GM19238 (cell line): ENCODE measurements at regions not wholly inside any gene's neighbourhood (a gene's known extent, or its start where the extent isn't known, plus 50 kb on each side); places are given as distances from the start of the nearest gene placed in this dataset.
"Not testable (repeated sequence)": the region's sequence is repeated elsewhere in the genome, so short reads cannot be mapped to it uniquely, and the experiment has no call there.

Experiments
- DNase-seq: peaks from one replicate; pipeline ENCODE4 v3.0.0; 2011; ENCODE audit warnings: low spot score; ENCODE audit not compliant: insufficient read length

GRCh38 chr21:24617819-24618218, 989.5 kb downstream of the MRPL39 start:
- no peak for DNase-seq

GRCh38 chr21:24594082-24594481, 1013.2 kb downstream of the MRPL39 start:
- DNase-seq, result no peak

GRCh38 chr21:24590261-24590660, 1017.0 kb downstream of the MRPL39 start:
- DNase-seq, result no peak

GRCh38 chr21:24583473-24583872, 1023.8 kb downstream of the MRPL39 start:
- DNase-seq, result no peak

GRCh38 chr21:24577301-24577700, 1030.0 kb downstream of the MRPL39 start:
- no peak for DNase-seq

DNA sequence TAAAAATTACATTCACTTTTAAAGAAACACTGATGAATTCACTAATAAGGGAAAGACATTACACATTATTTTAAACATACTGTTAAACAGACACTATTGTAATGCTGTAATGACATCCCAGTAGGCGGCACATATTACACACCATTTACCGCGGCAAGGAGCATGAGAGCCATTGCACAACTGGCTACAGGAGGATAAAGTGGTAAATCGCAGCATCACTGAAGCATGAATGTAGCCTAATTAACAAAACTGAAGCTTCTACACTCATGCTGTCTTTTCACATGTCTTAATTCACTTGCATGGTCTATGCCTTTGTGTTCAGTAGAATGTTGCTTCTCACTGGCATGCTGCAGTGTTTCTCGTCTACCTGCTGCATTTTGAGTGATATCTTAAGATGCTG, 1046.0 kb downstream of the MRPL39 start:
- DNase-seq, result no peak

DNA sequence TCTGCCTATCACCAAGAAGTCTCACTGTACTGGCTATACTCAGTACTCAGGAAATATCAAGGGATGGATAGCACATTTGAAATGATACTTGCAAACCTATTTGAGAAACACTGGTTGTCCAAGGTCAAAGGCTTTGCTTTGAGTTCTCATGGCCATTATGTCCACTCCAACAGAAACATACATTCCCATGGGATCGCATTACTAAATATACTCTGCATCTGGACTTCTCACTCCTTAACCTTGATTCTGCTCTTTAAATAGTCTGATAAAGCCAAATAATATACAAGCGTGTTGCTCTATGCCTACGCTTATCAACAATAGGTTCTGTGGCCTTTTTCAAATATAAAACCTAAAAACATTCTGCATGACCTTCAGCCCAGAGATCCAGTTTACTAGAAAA, 1054.8 kb downstream of the MRPL39 start:
- no peak for DNase-seq

GRCh38 chr21:24545807-24546361, 1061.4 kb downstream of the MRPL39 start:
- DNase-seq, result no peak

DNA sequence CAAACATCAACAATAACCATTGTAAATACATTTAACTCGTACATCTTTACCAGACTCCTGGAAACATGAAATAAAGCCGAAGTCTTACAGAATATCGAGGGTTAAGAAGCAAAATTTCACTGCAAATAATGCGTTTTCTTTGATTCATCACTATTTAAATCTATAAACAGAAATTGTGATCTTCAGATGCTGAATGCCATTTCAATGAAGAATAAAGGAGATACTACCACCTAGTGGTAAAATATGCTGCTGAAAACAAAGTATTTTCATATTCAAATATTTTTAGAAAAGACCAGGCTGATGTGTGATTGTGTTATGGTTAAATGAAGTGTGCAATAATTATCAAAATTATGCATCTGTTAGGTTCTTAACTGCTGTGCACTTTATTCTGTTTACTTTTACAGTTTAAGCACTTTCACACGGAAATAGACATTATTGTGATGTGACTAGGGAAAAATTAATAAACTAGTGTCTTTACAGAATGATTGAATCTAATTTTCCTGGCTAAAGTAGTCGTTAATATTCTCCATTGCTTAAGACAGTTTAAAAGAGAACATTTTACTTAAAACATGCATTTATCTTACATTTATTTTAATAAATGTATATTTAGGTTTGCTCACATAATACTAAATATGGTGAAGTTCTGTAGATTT, 1093.1 kb downstream of the MRPL39 start:
- no peak for DNase-seq

- DNase-seq, result no peak
Measured at GRCh38 chr21:24509131-24509530, 1098.2 kb downstream of the MRPL39 start.

DNA sequence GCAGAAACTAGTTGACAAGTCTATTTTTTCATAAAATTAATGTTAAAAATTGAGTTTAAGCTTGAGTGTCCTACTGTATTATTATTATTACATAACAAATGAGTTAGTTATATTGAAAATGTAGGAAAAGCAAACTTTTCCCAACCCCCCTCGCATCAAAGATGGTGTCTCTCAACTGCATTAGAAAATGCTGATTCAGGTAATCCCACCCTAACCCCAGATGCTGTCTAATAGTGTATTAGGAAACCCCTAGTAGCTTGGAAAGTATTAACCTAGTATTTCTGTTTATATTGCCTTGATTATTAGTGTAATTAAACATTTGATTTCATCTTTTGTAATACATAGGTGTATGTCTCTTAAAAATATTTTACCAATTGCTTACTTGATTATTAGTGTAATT, 1120.3 kb downstream of the MRPL39 start:
- DNase-seq, result no peak

GRCh38 chr21:24483361-24483760, 1123.9 kb downstream of the MRPL39 start:
- not testable (repeated sequence) for DNase-seq

- DNase-seq, result no peak
Measured at GRCh38 chr21:24470852-24471251, 1136.4 kb downstream of the MRPL39 start.

DNA sequence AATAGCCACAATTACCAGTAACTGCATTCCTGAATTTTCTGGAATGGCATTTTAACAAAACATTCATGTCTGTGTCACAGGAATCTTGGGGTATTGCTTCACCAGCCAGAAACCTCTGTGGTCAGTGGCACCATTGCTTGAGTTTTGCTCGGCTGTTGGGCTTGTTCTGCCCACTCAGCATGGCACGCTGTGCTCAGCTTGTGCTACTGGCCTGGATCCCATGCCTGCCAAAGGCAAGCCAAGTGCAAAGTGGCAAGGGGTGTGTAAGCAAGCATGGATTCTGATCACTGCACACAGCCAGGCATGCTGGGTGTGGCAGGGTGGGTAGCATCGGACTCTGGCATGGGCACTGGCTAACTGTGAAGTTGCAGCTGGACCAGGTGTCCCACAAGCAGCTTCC, 1150.9 kb downstream of the MRPL39 start:
- no peak for DNase-seq

GRCh38 chr21:24450119-24450518, 1157.2 kb downstream of the MRPL39 start:
- no peak for DNase-seq

- no peak for DNase-seq
Measured at GRCh38 chr21:24445517-24445916, 1161.8 kb downstream of the MRPL39 start.

DNA sequence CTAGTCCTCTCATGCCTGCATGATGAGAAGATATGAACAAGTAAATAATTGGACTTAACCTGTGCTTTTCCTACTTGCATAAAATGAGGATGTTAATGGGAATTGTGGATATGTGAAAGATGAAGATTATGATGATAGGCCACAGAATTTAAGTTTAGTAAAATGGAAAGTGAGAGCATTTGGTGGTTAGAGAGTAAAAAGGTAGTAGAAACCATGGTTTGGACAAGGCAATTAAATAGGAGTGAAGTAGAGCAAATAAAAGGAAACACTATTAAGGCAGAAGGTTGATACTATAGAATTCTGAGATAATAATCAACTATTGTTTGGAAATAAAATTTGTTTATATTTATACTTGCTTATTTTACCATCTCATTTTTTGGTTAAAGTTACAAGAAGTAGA, 1162.5 kb downstream of the MRPL39 start:
- no peak for DNase-seq

DNA sequence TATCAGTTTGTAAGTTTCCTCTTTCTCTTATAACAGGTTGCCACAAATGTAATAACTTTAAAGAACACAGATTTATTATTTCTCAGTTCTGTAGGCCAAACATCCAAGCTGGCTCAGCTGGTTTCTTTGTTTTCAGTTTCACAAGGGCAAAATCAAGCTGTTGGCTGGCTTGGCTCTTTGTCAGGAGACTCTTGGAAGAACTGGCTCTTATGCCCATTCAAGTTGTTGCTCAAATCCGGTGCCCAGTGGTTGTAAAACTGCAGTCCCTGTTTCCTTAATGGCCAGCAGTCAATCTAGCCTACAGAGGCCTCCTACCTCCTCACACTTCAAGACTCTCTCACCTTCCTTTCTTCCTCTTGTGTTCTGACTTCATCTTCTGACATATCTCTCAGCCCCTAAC, 1171.0 kb downstream of the MRPL39 start:
- DNase-seq, result no peak

- DNase-seq, result no peak
Measured at GRCh38 chr21:24428591-24429199, 1178.6 kb downstream of the MRPL39 start.

DNA sequence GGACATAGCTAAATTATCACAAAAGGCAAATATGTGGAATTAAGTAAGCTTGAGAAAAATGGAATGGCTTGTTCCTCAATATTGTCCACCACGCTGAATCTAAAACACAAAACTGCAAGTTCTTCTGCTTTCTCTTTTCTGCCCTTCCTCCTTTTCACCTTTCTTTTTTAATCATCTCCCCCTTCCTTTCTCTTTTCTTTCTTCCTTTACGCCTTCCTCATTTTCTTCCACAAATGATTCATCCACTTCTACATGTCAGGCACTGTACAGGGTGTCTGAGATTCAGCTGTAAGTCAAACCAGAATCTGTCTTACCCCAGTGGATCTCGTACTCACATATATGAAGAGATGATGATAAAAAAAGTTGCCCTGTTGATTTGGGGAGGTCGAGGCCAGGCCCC, 1182.5 kb downstream of the MRPL39 start:
- DNase-seq, result no peak

DNA sequence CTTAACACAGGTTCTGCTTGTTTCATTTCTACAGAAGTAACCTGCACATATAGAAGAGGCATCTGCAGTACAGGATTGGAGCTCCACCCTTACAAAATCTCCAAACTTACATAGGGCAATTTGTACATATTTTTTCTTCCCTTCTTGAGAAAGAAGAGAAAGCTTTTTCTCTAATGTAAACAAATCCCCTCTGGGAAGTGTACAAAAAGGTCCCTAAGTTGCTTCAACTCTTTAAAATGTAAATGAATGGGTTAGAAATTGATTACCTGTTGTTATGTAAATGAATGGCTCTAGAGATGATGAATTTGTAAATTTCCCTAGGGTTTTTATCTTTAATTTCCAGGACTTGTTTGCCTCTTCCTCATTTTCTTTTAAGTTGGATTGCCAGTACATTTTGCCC, 1183.7 kb downstream of the MRPL39 start:
- no peak for DNase-seq

GRCh38 chr21:24420689-24421088, 1186.6 kb downstream of the MRPL39 start:
- DNase-seq, result no peak

DNA sequence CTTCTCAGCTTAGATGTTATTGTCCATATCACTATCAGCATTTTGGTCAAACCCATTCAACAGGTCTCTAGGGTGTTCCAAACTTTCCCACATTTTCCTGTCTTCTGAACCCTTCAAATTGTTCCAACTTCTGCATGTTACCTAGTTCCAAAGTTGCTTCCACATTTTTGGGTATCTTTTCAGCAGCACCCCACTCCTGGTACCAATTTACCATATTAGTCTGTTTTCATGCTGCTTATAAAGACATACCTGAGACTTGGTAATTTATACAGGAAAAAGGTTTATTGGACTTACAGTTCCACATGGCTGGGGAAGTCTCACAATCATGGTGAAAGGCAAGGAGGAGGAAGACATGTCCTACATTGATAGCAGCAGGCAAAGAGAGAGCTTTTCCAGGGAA, 1187.6 kb downstream of the MRPL39 start:
- DNase-seq, result not testable (repeated sequence)
